NCI-H146 treated with DMSO at 0.1 percent for 48 hours (cell line): ENCODE measurements at regions not wholly inside any gene's neighbourhood (a gene's known extent, or its start where the extent isn't known, plus 50 kb on each side); places are given as distances from the start of the nearest gene placed in this dataset.
"Not testable (repeated sequence)": the region's sequence is repeated elsewhere in the genome, so short reads cannot be mapped to it uniquely, and the experiment has no call there.

ENCODE experiments used
- DNase-seq: peaks from one replicate; lab custom pipeline; 2025; ENCODE audit not compliant: unreplicated experiment; lab: John Stamatoyannopoulos, UW

DNA sequence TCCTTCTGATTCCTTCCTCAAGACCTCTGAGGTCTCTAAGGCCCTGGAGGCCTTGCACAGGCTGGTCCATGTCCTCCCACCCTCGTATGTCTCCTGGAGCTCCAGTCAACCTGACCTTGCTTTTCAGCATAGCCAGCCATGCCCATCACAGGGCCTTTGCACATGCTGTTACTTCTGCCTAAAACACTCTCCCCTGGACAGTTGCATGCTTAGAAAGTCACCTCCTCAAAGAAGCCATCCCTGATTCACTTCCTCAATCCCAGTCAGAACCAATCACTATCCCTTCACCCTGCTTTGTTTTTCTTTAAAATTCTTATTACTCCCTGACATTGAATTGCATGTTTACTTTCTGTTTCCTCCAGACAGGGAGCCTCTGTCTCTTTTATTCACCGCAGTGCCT, 322.1 kb upstream of the CCL2 start:
- no peak for DNase-seq

GRCh38 chr17:33933576-33933975, 321.5 kb upstream of the CCL2 start:
- no peak for DNase-seq

DNA sequence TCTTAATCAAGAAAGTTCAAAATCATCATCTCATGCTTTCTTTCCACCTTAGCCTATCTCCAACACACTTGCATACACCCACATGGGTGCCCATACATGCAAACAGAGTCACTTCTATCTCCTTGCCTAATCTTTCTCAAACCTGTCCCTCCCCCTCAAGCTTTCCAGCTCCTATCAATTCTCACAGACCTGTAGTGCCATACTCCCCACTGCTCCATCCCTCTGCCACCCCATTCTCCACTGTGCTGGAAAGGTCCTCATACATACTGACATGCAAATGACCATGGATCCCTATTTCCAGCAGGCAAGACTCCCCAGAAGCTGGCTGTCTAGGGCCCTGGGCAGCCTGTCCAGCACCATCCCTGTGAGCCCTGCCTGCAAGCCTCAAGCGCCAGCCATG, 320.4 kb upstream of the CCL2 start:
- no peak for DNase-seq

DNA sequence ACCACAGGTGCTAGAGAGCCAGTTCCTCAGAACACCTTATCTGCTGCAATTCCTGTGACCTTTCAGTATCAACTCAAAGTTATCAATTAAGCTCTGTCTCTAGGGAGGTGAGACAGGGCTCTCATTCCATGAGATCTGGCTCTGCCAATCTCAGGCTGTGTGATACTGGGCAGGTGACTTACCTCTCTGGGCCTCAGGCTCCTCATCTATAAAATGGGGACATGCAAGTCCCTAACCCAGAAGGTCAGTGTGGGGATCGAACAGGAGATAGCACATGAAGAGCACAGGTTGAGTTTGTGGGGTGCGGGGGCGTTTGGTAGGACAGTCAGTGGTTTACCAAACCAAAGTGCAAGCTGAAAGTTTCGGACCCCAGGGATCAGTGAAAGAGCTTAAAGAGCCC, 319.3 kb upstream of the CCL2 start:
- no peak for DNase-seq

DNA sequence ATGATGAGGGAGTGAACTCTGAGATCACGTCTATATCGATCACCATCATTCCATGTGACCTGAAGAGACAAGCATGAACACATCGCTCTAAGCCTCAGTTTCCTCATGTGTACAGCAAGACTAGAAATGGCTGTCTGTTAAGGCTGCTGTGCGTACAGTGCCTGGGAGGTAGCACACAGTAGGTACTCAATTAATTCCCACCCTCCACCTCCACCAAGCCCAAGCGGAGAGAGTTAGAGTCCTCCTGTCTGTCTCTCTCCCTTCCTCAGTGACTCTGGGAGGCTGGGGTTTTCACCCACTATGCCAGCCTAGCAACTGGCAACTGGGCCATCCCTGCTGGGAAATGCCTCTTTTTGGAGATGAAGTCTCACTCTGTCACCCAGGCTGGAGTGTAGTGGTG, 318.3 kb upstream of the CCL2 start:
- DNase-seq, result no peak

- DNase-seq, result no peak
These were observed 315.1 kb upstream of the CCL2 start for GRCh38 chr17:33939959-33940358.

DNA sequence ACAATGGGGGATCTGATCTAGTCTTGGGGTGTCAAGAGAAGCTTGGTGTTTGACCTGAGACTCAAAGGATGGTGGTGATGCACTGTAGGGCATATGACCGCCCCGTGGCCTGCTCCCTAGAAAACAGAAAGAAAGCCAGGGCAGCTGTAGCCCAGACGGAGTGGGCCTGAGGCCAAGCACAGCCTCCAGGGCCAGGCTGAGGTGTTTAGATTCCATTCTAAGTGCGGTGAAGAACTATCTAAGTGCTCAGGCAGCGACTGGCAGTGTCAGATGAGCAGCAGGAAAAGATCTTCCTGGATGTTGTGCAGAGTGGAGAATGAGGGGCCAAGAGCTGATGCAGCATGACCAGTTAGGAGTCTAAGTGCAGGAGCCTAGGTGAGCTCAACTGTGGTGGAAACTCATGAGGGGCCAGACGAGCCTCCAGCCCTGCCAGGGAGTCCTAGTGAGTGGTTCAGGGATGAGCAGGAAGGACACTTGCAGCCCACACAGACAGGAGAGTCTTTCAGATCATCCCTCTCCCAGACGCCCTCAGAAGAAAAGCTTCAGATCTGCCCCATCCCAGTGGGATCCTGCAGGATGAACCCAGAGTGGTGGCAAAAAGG, 314.2 kb upstream of the CCL2 start:
- no peak for DNase-seq

- no peak for DNase-seq
These were observed 313.3 kb upstream of the CCL2 start for GRCh38 chr17:33941744-33942143.

DNA sequence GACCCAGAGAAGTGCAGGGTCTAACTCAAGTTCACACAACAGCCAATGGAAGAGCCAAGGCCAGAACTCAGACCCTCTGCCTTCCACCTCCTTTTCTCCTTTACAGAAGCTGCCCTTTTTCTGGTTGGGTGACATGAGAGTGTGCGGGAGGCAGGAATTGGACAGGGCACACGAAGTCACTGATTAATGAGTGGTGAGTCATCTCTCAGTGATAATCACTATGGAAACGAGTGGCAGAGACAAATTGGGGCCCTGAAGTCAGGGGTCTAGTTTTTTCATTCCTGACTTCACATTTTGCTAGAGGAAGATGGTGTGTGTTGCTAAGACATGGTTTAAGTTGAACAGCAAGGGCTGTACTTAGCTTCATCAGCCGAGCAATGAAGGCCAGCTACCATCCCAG, 312.7 kb upstream of the CCL2 start:
- no peak for DNase-seq

GRCh38 chr17:33944412-33944811, 310.7 kb upstream of the CCL2 start:
- DNase-seq, result no peak

- DNase-seq, result no peak
These were observed 310.3 kb upstream of the CCL2 start for GRCh38 chr17:33944826-33945225.

GRCh38 chr17:33945646-33946546, 309.2 kb upstream of the CCL2 start:
- no peak for DNase-seq

DNA sequence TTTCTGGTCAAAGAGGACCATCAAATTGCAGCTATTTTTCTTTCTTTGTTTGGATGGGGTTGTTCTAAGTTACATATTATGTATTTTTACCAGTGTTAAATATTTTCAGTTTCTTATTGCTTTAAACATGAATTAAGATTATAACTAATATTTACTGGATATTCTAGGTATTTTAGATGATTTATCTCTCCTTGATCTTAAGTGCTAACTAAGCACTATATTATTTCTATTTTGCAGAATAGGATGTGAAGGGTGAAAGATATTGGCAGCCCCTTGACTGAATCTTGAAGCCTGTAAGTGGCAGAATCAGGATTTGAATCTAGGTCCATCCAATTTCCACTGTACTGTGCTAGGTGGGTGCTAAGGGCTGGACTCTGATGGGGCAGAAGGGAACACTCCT, 307.3 kb upstream of the CCL2 start:
- no peak for DNase-seq

DNA sequence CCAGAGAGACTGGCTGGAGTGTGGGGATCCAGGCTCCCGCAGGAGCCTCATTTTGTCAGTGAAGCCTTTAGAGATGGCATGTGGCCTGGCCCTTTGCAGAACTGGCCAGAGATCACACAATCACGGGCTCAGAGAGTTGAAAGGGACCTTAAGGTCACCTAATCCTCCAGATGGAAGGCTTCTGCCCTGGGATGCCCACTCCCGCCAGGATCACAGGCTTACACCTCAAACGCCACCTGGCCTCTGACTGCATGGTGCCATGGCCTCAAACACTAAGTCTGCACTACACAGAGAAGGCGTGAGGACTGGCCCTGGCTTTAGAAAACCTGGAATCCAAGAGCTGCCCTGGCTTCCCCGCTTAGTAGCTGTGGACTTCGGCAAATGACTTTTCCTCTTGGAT, 306.8 kb upstream of the CCL2 start:
- no peak for DNase-seq

- DNase-seq, result no peak
These were observed 306.0 kb upstream of the CCL2 start for GRCh38 chr17:33949100-33949499.

GRCh38 chr17:33950061-33950460, 305.0 kb upstream of the CCL2 start:
- no peak for DNase-seq

DNA sequence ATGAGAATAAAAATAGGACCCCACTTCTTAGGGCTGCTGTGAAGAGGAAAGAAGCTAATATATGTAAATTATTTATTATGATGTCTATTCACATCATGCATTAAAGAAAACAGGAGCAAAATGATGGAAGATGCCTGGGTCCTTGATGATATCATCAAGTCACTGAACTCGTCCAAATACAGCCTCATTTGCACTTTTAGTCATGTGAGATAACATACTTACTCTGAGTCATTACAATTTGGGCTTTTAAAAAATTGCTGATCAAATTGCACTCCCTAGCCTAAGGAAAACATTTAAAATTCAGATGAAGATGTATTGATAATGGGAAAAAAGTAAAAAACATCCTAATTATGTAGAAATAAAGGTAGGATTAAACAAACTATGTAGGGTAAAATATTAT, 302.7 kb upstream of the CCL2 start:
- no peak for DNase-seq

DNA sequence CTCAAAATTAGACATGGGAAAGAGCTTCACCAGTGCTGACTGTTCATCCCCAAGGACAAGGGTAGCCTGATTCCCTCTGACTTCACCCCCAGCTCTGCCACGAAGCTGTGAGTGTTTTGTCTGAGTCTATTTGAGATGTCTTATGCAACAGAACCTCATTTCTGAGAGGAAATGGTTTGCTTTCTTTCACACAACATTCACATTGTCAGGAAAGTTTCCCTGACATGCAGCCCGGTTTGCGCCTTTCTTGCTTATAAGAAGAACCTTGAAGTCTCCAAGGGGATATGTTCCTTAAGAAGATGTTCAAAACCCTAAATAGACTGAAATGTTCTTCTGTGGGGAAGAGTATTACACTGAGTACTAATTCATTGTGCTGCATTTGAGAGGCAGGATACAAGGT, 300.5 kb upstream of the CCL2 start:
- no peak for DNase-seq

DNA sequence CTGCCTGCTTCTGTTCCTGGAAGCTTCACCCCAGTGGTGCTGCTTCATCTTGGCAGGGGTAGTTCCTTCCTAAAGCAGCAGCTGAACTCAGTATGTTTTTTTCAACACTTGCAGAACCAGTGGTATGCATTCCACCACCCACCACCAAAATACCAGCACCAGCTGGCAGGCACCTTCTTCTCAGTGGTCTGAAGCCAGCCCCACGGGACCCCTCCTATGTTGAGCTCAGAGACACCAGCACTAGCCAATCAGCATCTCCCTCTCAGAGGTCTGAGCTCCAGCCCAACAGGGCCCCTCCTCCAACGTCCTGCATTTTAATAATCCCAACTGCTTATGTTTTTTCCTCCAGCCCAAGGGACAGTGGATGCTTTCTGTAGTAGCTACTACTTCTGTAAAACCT, 299.6 kb upstream of the CCL2 start:
- DNase-seq, result no peak

DNA sequence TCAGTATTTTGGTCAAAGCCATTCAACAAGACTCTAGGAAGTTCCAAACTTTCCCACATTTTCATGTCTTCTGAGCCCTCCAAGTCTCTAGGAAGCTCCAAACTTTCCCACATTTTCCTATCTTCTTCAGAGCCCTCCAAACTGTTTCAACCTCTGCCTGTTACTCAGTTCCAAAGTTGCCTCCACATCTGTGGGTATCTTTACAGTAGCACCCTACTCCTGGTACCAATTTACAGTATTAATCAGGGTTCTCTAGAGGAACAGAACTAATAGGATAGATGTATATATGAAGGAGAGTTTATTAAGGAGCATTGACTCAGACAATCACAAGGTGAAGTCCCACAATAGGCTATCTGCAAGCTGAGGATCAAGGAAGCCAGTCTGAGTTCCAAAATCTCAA, 296.0 kb upstream of the CCL2 start:
- not testable (repeated sequence) for DNase-seq

- no peak for DNase-seq
These were observed 292.0 kb upstream of the CCL2 start for GRCh38 chr17:33962857-33963655.
